ENCODE measurements at regions not wholly inside any gene's neighbourhood (a gene's known extent, or its start where the extent isn't known, plus 50 kb on each side); places are given as distances from the start of the nearest gene placed in this dataset.
A peak's percentile ranks its signal among the peaks of the same experiment; 100 is the strongest.

DNA sequence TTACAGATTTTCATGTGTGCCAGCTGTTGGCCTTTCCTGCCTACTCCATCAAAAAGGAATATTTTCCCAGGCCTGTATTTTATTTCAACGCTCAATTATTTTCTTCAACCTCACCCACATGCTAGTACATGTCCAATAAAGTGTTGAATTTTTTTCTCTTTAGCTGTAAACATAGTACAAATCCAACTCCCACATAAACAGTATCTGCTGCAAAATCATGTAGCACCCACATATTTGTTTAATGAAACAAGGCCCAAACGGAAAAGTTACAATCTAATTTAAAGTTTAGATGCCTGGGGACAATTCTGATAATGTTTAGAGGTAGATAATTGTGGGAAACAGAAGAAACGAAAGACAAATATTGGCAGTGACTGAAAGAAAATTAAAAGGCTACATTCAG is 275.4 kb upstream of the ACVR2A start:
- H3K9me3 Mint-ChIP-seq: peaks cover 0 to 5% (median 0%) of the 10 kb centered on the region in 6 donors
- no peak overlapping the region for H3K4me3 Mint-ChIP-seq
- no peak overlapping the region for H3K27ac Mint-ChIP-seq

DNA sequence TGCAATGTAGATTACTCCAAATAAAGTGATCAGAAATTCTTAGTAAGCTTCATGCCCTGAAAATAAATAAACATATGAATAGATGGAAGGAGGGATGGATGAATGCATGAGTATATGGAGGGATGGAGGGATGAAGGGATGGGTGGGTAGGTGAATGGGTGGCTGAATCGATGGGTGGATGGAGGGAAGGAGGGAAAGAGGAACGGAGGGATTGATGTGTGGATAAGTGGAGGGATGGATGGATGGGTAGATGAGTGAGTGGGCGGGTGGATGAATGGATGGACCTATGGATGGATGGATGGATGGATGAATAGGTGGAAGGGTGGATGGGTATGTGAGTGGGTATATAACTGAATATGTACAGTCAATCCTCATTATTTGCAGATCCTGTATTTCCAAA is 276.7 kb upstream of the ACVR2A start:
- Mint-ChIP-seq H3K27ac (no peak overlapping the region), H3K4me1 (no peaks in the 10 kb centered on the region), H3K9me3 (peaks cover 0 to 5% (median 0%) of the 10 kb centered on the region in 6 donors), H3K36me3 (peaks cover 0 to 8% (median 5%) of the 10 kb centered on the region in 3 donors), H3K4me3 (no peak overlapping the region), H3K27me3 (ENCODE audit: low read depth in 3 of 3) (peaks cover 0 to 2% (median 0%) of the 10 kb centered on the region in 3 donors)
- no peak for DNase-seq

More for the DNA sequence above, 275.4 kb upstream of the ACVR2A start:
- Mint-ChIP-seq H3K4me1 (no peaks in the 10 kb centered on the region), H3K27me3 (ENCODE audit: low read depth in 3 of 3) (peaks cover 0 to 2% (median 0%) of the 10 kb centered on the region in 3 donors), H3K36me3 (peaks cover 0 to 8% (median 5%) of the 10 kb centered on the region in 3 donors)
- DNase-seq: no peak

- no peaks in the 10 kb centered on the region for H3K4me1 Mint-ChIP-seq
- H3K4me3 Mint-ChIP-seq: no peak overlapping the region
- DNase-seq: no peak
- peaks cover 0 to 8% (median 5%) of the 10 kb centered on the region in 3 donors for H3K36me3 Mint-ChIP-seq
- peaks cover 0 to 2% (median 0%) of the 10 kb centered on the region in 3 donors for H3K27me3 Mint-ChIP-seq (ENCODE audit: low read depth in 3 of 3)
- peaks cover 0 to 5% (median 0%) of the 10 kb centered on the region in 6 donors for H3K9me3 Mint-ChIP-seq
- no peak overlapping the region for H3K27ac Mint-ChIP-seq
Observed at GRCh38 chr2:147567136-147567535, 277.7 kb upstream of the ACVR2A start.

DNA sequence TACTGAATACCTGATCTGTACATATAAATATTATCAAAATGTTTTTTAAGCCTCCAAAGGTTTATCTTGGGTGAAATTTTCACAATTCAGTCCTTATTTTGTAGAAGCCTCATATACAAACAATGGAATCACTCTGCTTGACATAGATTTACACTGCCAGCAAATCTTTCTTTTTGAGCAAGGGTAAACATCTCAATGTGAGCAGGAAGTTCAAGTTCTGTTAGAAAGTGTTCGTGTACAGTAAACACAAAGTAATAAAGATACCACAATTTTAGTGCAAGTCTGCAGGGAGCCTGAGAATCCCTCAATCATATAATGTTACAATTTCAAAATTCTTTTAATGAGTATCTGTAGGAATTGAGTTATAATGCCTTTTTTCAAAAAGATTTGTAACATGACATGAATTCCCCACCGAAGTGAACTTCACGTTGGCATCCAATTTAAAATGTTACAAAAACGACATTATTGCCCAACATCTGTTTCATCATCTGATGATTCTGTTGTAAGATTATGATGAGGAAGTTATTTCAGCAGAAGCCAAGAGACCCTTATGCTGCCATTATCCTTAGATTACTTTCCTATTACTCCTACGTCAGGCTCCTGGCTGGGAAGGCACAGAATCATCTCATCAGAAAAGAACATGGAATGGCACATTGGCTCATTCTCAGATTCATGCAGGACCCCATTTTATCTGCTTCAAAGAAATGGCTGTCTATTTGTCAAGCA is 283.9 kb upstream of the ACVR2A start:
- H3K27ac Mint-ChIP-seq: no peak overlapping the region
- H3K27me3 Mint-ChIP-seq (ENCODE audit: low read depth in 3 of 3): peaks cover 0 to 5% (median 0%) of the 10 kb centered on the region in 3 donors
- H3K4me1 Mint-ChIP-seq: peaks cover 3 to 14% of the 10 kb centered on the region in 2 donors
- peaks cover 0 to 1% (median 0%) of the 10 kb centered on the region in 6 donors for H3K9me3 Mint-ChIP-seq
- H3K4me3 Mint-ChIP-seq: no peak overlapping the region
- DNase-seq: no peak
- H3K36me3 Mint-ChIP-seq: no peaks in the 10 kb centered on the region

- Mint-ChIP-seq H3K36me3 (peaks cover 0 to under 1% (median 0%) of the 10 kb centered on the region in 3 donors), H3K4me3 (peak overlapping the region in 1 of 5 donors; percentile 5), H3K9me3 (peaks cover 0 to 1% (median 0%) of the 10 kb centered on the region in 6 donors), H3K27me3 (ENCODE audit: low read depth in 3 of 3) (peaks cover 0 to 5% (median 4%) of the 10 kb centered on the region in 3 donors), H3K4me1 (peaks cover 3 to 14% of the 10 kb centered on the region in 2 donors), H3K27ac (no peak overlapping the region)
- no peak for DNase-seq
Observed at GRCh38 chr2:147559070-147559725, 285.6 kb upstream of the ACVR2A start.

DNA sequence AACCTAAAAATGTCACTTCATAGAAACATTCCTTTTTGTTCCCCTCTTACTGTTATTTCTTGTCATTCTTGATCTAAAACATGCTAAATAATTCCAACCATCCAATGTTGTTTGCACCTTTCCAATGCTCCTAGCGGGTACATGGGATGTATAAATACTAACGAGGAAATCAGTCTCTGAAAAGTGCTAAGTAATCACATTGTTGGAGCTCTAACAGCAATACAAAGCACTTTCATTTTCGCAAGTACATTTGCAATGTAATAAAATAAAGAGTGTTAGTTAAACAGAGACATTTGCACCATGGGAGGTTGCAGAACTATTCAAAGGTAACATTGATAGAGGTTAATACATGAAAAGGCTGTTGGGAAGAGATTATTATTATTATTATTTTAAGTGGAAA is 286.2 kb upstream of the ACVR2A start:
- Mint-ChIP-seq H3K9me3 (peaks cover 0 to 1% (median 0%) of the 10 kb centered on the region in 6 donors), H3K4me3 (peak overlapping the region in 4 of 5 donors; percentile 22 to 50 (median 48)), H3K4me1 (peaks cover 3 to 14% of the 10 kb centered on the region in 2 donors), H3K27ac (no peak overlapping the region), H3K27me3 (ENCODE audit: low read depth in 3 of 3) (peaks cover 2 to 6% (median 5%) of the 10 kb centered on the region in 3 donors), H3K36me3 (peaks cover 0 to 5% (median 0%) of the 10 kb centered on the region in 3 donors)
- DNase-seq: no peak

- no peak for DNase-seq
- Mint-ChIP-seq H3K27me3 (ENCODE audit: low read depth in 3 of 3) (peaks cover 2 to 6% (median 5%) of the 10 kb centered on the region in 3 donors), H3K36me3 (peaks cover 0 to 13% (median 3%) of the 10 kb centered on the region in 3 donors), H3K9me3 (peaks cover 0 to 1% (median 0%) of the 10 kb centered on the region in 6 donors), H3K4me1 (peaks cover 3 to 15% of the 10 kb centered on the region in 2 donors), H3K27ac (no peak overlapping the region), H3K4me3 (no peak overlapping the region)
Observed at GRCh38 chr2:147554521-147555107, 290.2 kb upstream of the ACVR2A start.

GRCh38 chr2:147553775-147554271 is 291.0 kb upstream of the ACVR2A start:
- peaks cover 0 to 13% (median 3%) of the 10 kb centered on the region in 3 donors for H3K36me3 Mint-ChIP-seq
- H3K27ac Mint-ChIP-seq: no peak overlapping the region
- no peak for DNase-seq

GRCh38 chr2:147550995-147551731 is 293.7 kb upstream of the ACVR2A start:
- DNase-seq: no peak
- peaks cover 0 to 6% (median 2%) of the 10 kb centered on the region in 3 donors for H3K27me3 Mint-ChIP-seq (ENCODE audit: low read depth in 3 of 3)
- no peaks in the 10 kb centered on the region for H3K9me3 Mint-ChIP-seq
- no peak overlapping the region for H3K4me3 Mint-ChIP-seq
- H3K27ac Mint-ChIP-seq: no peak overlapping the region
- H3K4me1 Mint-ChIP-seq: peaks cover 22 to 28% of the 10 kb centered on the region in 2 donors
- H3K36me3 Mint-ChIP-seq: peaks cover 3 to 13% (median 4%) of the 10 kb centered on the region in 3 donors

More at GRCh38 chr2:147553775-147554271, 291.0 kb upstream of the ACVR2A start:
- H3K9me3 Mint-ChIP-seq: peaks cover 0 to 1% (median 0%) of the 10 kb centered on the region in 6 donors
- H3K4me3 Mint-ChIP-seq: no peak overlapping the region
- H3K4me1 Mint-ChIP-seq: peaks cover 9 to 18% of the 10 kb centered on the region in 2 donors
- peaks cover 2 to 6% (median 5%) of the 10 kb centered on the region in 3 donors for H3K27me3 Mint-ChIP-seq (ENCODE audit: low read depth in 3 of 3)

DNA sequence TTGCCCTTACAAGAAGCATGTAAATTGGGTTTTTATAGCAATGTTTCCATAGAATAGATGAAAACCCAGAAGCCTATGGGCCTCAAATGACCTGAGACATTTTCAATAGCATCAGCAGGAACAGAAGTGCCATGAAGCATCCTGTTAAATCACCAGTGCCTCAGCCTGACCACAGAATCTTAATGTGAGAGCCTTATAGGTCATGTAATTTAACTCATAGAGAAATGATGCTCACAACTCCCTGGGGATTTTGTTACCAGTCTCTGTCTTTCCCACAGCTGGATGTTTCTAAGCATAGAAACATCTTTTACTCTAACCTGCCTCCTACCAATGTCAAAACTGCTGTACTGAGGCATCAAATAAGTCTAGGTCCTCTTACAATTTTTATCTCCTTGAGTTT is 295.8 kb upstream of the ACVR2A start:
- Mint-ChIP-seq H3K9me3 (no peaks in the 10 kb centered on the region), H3K27ac (no peak overlapping the region), H3K36me3 (peaks cover 3 to 11% (median 4%) of the 10 kb centered on the region in 3 donors), H3K4me3 (no peak overlapping the region), H3K4me1 (peaks cover 23 to 28% of the 10 kb centered on the region in 2 donors), H3K27me3 (ENCODE audit: low read depth in 3 of 3) (peaks cover 2 to 5% (median 2%) of the 10 kb centered on the region in 3 donors)
- no peak for DNase-seq

DNA sequence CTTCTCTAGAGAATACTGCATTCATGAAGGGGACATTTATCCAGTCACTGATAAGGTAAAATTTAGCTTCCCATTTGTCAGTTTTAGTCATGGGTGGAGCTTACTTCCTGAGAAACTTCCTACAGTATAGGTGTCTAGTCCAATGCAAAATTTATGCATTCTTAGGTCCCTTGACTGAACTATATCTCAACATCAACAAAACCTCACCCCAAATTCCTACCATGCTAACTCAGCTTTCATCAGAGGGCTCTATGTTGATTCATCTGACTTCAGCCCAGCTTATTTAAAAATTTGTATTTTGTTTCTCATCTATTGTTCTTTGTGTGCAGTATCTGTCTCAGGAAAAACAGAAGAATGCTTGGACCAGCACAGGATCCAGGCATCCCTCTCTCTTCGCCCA is 296.4 kb upstream of the ACVR2A start:
- Mint-ChIP-seq H3K9me3 (no peaks in the 10 kb centered on the region), H3K36me3 (peaks cover 3 to 8% (median 4%) of the 10 kb centered on the region in 3 donors), H3K27ac (no peak overlapping the region), H3K4me1 (peaks cover 23 to 28% of the 10 kb centered on the region in 2 donors), H3K4me3 (no peak overlapping the region), H3K27me3 (ENCODE audit: low read depth in 3 of 3) (peaks cover 0 to 3% (median 2%) of the 10 kb centered on the region in 3 donors)
- no peak for DNase-seq

DNA sequence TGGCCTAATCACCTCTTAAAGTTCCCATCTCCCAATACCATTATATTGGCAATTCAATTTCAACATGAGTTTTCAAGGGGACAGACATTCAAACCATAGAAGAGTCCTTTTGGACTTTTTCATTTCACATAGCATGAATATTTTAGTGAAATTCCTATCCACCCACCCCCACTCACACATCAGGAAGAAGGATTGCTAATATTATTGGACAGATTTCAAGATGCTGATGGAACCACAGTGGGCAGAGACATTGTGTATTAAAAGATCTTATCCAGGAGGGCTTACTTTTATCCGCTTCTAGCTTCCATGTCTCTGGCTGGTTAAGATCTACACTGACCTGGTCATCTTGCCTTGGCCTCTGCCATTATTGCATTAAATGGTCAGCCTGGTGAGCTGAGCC is 297.4 kb upstream of the ACVR2A start:
- Mint-ChIP-seq H3K9me3 (no peaks in the 10 kb centered on the region), H3K36me3 (peaks cover 0 to 4% (median 4%) of the 10 kb centered on the region in 3 donors), H3K4me1 (peaks cover 23 to 28% of the 10 kb centered on the region in 2 donors), H3K4me3 (no peak overlapping the region), H3K27me3 (ENCODE audit: low read depth in 3 of 3) (peaks cover 0 to 3% (median 2%) of the 10 kb centered on the region in 3 donors), H3K27ac (no peak overlapping the region)
- DNase-seq: no peak

GRCh38 chr2:147546109-147546508 is 298.7 kb upstream of the ACVR2A start:
- Mint-ChIP-seq H3K4me1 (peaks cover 23 to 28% of the 10 kb centered on the region in 2 donors), H3K9me3 (no peaks in the 10 kb centered on the region), H3K27me3 (ENCODE audit: low read depth in 3 of 3) (peaks cover 0 to 3% (median 2%) of the 10 kb centered on the region in 3 donors), H3K36me3 (peaks cover 0 to 4% (median 4%) of the 10 kb centered on the region in 3 donors), H3K4me3 (no peak overlapping the region), H3K27ac (no peak overlapping the region)
- DNase-seq: no peak
